ENCODE measurements at regions not wholly inside any gene's neighbourhood (a gene's known extent, or its start where the extent isn't known, plus 50 kb on each side); places are given as distances from the start of the nearest gene placed in this dataset.

DNA sequence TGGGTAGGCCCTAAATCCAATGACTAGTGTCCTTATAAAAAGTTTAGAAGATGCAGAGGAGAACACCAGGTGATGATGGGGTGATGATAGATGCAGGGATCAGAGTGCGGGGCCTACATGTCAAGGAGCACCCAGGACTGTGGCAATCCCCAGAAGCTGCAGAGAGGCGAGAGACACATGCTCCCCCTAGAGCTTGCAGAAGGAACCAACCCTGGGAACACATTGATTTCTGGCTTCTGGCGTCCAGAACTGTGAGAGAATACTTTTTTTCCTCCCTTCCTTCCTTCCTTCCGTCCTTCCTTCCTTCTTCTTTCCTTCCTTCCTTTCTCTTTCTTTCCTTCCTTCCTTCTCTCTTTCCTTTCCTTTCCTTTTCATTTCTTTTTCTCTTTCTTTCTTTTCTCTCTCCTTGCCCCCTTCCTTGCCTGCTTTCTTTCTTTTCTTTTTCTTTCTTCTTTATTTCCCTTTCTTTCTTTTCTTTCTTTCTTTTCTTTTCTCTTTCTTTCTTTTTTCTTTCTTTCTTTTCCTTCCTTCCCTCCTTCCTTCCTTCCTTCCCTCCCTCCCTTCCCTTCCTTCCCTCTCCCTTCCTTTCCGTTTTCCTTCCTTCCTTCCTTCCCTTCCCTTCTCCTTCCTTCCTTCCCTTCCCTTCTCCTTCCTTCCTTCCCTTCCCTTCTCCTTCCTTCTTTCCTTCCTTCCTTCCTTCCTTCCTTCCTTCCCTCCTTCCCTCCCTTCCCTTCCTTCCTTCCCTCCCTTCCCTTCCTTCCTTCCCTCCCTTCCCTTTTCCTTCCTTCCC, 134.3 kb downstream of the HAPSTR1 start:
- Mint-ChIP-seq H3K4me3 (no peak overlapping the region), H3K27me3 (ENCODE audit: low read depth in 2 of 2) (peaks cover 0 to 3% of the 10 kb centered on the region in 2 donors), H3K9me3 (no peaks in the 10 kb centered on the region), H3K4me1 (no peaks in the 10 kb centered on the region), H3K36me3 (no peaks in the 10 kb centered on the region), H3K27ac (no peak overlapping the region)
- H3K36me3 ChIP-seq (ENCODE audit: control insufficient read depth, insufficient read depth, low read length) = no peaks in the 10 kb centered on the region
- H3K27ac ChIP-seq (ENCODE audit: low read length) = no peak overlapping the region
- no peaks in the 10 kb centered on the region for H3K9me3 ChIP-seq (ENCODE audit: control insufficient read depth, insufficient read depth, low read length)
- H3K4me3 ChIP-seq (ENCODE audit: low read length) = no peak overlapping the region
- ATAC-seq (no peak), DNase-seq (peak in 1 of 2 donors; percentile 4)
- TF ChIP-seq, protein P1, sequence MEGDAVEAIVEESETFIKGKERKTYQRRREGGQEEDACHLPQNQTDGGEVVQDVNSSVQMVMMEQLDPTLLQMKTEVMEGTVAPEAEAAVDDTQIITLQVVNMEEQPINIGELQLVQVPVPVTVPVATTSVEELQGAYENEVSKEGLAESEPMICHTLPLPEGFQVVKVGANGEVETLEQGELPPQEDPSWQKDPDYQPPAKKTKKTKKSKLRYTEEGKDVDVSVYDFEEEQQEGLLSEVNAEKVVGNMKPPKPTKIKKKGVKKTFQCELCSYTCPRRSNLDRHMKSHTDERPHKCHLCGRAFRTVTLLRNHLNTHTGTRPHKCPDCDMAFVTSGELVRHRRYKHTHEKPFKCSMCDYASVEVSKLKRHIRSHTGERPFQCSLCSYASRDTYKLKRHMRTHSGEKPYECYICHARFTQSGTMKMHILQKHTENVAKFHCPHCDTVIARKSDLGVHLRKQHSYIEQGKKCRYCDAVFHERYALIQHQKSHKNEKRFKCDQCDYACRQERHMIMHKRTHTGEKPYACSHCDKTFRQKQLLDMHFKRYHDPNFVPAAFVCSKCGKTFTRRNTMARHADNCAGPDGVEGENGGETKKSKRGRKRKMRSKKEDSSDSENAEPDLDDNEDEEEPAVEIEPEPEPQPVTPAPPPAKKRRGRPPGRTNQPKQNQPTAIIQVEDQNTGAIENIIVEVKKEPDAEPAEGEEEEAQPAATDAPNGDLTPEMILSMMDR (IDR thresholded peaks at IDR 0.05) = no peak
- H3K4me1 ChIP-seq (ENCODE audit: control insufficient read depth, insufficient read depth, low read length) = no peaks in the 10 kb centered on the region
- intact Hi-C loops (cut with micrococcal nuclease) = loop anchor here (10.0 kb wide), 1 partner anchor 61 kb away; no protein-coding TSS in a partner anchor
- 34% methylated on average over 5 of the region's 5 CpGs for WGBS (ENCODE audit: insufficient coverage)
- no peaks in the 10 kb centered on the region for H3K27me3 ChIP-seq (ENCODE audit: control insufficient read depth, insufficient read depth, low read length)

DNA sequence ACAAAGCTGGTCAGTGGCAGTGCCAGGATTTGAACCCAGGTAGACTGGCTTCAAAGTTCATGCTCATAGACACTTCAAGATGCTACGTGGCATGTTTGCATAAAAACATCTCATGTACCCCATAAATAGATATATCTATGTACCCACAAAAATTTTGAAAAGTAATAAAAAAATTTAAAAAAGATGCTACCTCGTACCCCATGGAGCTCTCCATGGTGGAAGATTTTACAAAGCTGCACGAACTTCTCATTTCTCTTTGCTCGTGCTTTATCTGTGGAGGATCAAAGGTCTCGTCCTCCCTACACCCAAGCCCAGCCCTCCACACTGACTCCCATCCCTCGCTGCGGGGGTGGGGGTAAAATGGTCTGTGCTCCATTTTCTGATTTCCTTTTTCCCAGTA, 135.5 kb downstream of the HAPSTR1 start:
- Histone ChIP-seq H3K27ac (ENCODE audit: low read length) (no peak overlapping the region), H3K4me1 (ENCODE audit: control insufficient read depth, insufficient read depth, low read length) (no peaks in the 10 kb centered on the region), H3K4me3 (ENCODE audit: low read length) (no peak overlapping the region), H3K27me3 (ENCODE audit: control insufficient read depth, insufficient read depth, low read length) (no peaks in the 10 kb centered on the region), H3K9me3 (ENCODE audit: control insufficient read depth, insufficient read depth, low read length) (no peaks in the 10 kb centered on the region), H3K36me3 (ENCODE audit: control insufficient read depth, insufficient read depth, low read length) (no peaks in the 10 kb centered on the region)
- Mint-ChIP-seq H3K9me3 (no peaks in the 10 kb centered on the region), H3K27me3 (ENCODE audit: low read depth in 2 of 2) (peaks cover 0 to 3% of the 10 kb centered on the region in 2 donors), H3K27ac (no peak overlapping the region), H3K4me1 (no peaks in the 10 kb centered on the region), H3K4me3 (no peak overlapping the region), H3K36me3 (no peaks in the 10 kb centered on the region)
- ATAC-seq (no peak), DNase-seq (no peak)
- TF ChIP-seq, protein P1 (IDR thresholded peaks at IDR 0.05) = no peak
- intact Hi-C loops (cut with micrococcal nuclease) = loop anchor here (10.0 kb wide), 1 partner anchor 62 kb away; no protein-coding TSS in a partner anchor
- 88% methylated on average over 7 of the region's 7 CpGs for WGBS (ENCODE audit: insufficient coverage)

DNA sequence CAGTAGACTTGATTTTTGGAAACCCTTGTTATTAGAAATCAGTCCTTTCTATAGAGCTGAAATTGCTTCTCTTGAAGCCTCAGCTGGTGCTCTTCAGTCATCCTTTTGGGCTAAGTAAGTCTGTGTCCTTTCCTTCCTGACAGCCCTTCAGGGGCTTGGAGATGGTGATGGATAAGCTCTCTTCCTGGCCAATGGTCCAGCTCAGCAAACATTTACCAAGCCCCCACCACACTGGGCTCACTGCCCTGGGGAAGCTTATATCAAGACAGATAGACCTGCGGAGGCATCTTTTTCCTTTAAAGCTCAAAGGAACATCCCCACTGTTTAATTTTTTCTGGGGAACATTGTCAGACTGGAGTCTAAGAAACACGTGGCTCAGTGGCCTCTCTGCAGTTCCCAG, 139.6 kb downstream of the HAPSTR1 start:
- intact Hi-C loops (cut with micrococcal nuclease) = no loop called here
- Histone ChIP-seq H3K27me3 (ENCODE audit: control insufficient read depth, insufficient read depth, low read length) (no peaks in the 10 kb centered on the region), H3K9me3 (ENCODE audit: control insufficient read depth, insufficient read depth, low read length) (no peaks in the 10 kb centered on the region), H3K4me3 (ENCODE audit: low read length) (no peak overlapping the region), H3K4me1 (ENCODE audit: control insufficient read depth, insufficient read depth, low read length) (no peaks in the 10 kb centered on the region), H3K36me3 (ENCODE audit: control insufficient read depth, insufficient read depth, low read length) (no peaks in the 10 kb centered on the region), H3K27ac (ENCODE audit: low read length) (no peak overlapping the region)
- H3K27ac Mint-ChIP-seq = no peak overlapping the region
- no peak for ATAC-seq
- H3K4me1 Mint-ChIP-seq = no peaks in the 10 kb centered on the region
- H3K27me3 Mint-ChIP-seq (ENCODE audit: low read depth in 2 of 2) = peaks cover 7 to 12% of the 10 kb centered on the region in 2 donors
- H3K36me3 Mint-ChIP-seq = no peaks in the 10 kb centered on the region
- no peak for DNase-seq
- TF ChIP-seq, protein P1 (IDR thresholded peaks at IDR 0.05) = no peak
- no peaks in the 10 kb centered on the region for H3K9me3 Mint-ChIP-seq
- WGBS (ENCODE audit: insufficient coverage) = 56% methylated on average over 2 of the region's 2 CpGs
- no peak overlapping the region for H3K4me3 Mint-ChIP-seq
